Neutrophil (primary cell): ENCODE measurements at regions not wholly inside any gene's neighbourhood (a gene's known extent, or its start where the extent isn't known, plus 50 kb on each side); places are given as distances from the start of the nearest gene placed in this dataset.

Experiments used
- H3K27ac ChIP-seq: fragments of 200-600 bp; sonication (generic); 2 replicates; pipeline ENCODE4 v1.5.1; 2016; ENCODE audit warnings: mild to moderate bottlenecking, moderate library complexity
- H3K27me3 ChIP-seq: fragments of 200-600 bp; sonication (generic); 2 replicates; pipeline ENCODE4 v1.6.0; 2016; ENCODE audit warnings: mild to moderate bottlenecking
- H3K36me3 ChIP-seq: fragments of 200-600 bp; sonication (generic); 2 replicates; pipeline ENCODE4 v1.5.1; 2017
- H3K4me1 ChIP-seq, 2 experiments: fragments of 200-600 bp in 1 of 2; sonication (generic) in 1 of 2; 1 replicate in 1 of 2; 2 replicates in 1 of 2; pipeline versions ENCODE4 v1.5.1 to v1.6.1; 2013 to 2016; ENCODE audit warnings: low read depth in 1 of 2, low read length in 1 of 2, mild to moderate bottlenecking in 1 of 2, moderate library complexity in 1 of 2; ENCODE audit not compliant: control insufficient read depth in 1 of 2, insufficient read depth in 1 of 2
- H3K4me3 ChIP-seq, 2 experiments: fragments of 200-600 bp in 1 of 2; sonication (generic) in 1 of 2; 1 replicate in 1 of 2; 2 replicates in 1 of 2; pipeline ENCODE4 v1.5.1; 2013 to 2016; ENCODE audit warnings: low read depth in 1 of 2, low read length in 1 of 2, mild to moderate bottlenecking in 1 of 2, moderate library complexity in 1 of 2
- H3K9me3 ChIP-seq: fragments of 200-600 bp; sonication (generic); 2 replicates; pipeline ENCODE4 v1.5.1; 2016
- CTCF ChIP-seq: fragments of 200-600 bp; sonication (generic); IDR thresholded peaks from 2 replicates; pipeline ENCODE4 v1.5.1; 2016; ENCODE audit warnings: antibody characterized with exemption

DNA sequence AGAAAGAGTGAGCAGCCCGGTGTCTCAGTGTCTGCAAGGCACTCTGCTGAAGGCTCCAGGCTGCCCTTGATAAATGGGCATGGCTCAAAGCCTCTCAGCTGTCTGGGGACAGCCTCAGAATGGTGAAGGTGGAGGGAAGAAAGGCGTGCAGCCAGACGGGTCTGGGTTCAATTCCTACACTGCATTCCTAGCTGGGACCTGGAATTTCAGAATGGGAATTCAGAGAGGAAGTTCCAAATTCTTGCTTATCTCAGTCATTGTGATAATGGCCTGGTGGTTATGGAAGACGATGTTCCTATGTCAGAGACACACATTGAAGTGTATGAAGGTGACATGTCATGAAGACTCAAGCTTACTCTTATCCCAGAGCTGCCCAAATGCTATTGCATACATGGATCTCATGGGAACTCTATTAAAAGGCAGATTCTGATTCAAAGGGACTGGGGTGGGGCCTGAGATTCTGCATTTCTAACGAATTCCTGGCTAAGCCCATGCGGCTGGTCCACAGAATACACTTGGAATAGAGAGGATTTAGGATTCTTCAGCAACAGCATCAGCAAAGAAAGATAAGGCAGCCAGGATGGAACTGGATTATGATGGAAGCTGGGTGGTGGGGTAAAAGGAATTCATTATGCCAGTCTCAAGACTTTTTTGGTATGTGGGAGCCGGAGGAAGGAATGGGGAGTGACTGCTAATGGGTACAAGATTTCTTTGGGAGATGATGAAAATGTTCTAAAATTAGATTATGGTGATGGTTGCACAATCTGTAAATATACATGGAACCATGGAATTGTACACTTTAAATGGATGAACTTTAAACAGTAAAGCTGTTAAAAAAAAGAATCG, 82.6 kb upstream of the ZMIZ1 start:
- Histone ChIP-seq H3K36me3 (no peaks in the 10 kb centered on the region), H3K27ac (no peak overlapping the region), H3K27me3 (no peaks in the 10 kb centered on the region), H3K9me3 (no peaks in the 10 kb centered on the region), H3K4me3 (no peak overlapping the region), H3K4me1 (no peaks in the 10 kb centered on the region)
- no peak for TF ChIP-seq CTCF

DNA sequence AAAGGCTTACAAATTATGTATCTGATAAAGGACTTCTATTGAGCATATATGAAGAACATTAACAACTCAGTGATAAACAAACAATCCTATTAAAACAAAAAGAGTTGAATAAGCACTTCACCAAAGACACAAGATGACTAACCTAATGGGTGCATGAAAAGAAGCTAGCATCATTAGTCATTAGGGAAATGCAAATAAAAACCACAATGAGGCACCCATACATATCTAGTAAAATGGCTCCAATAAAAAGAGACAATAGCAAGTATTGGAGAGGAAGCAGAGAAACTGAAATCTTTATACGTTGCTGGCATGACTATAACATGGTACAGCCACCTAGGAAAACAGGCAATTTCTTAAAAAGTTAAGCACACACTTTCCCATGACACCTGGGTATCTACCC, 77.6 kb upstream of the ZMIZ1 start:
- H3K36me3 ChIP-seq: no peaks in the 10 kb centered on the region

GRCh38 chr10:78992333-78992732, 76.4 kb upstream of the ZMIZ1 start:
- no peak for TF ChIP-seq CTCF
- Histone ChIP-seq H3K4me3 (no peak overlapping the region), H3K36me3 (no peaks in the 10 kb centered on the region), H3K4me1 (no peaks in the 10 kb centered on the region), H3K27me3 (no peaks in the 10 kb centered on the region), H3K27ac (no peak overlapping the region), H3K9me3 (no peaks in the 10 kb centered on the region)

More for the DNA sequence above, 77.6 kb upstream of the ZMIZ1 start:
- Histone ChIP-seq H3K27me3 (no peaks in the 10 kb centered on the region), H3K9me3 (no peaks in the 10 kb centered on the region), H3K4me3 (no peak overlapping the region), H3K27ac (no peak overlapping the region), H3K4me1 (no peaks in the 10 kb centered on the region)
- TF ChIP-seq CTCF: no peak

DNA sequence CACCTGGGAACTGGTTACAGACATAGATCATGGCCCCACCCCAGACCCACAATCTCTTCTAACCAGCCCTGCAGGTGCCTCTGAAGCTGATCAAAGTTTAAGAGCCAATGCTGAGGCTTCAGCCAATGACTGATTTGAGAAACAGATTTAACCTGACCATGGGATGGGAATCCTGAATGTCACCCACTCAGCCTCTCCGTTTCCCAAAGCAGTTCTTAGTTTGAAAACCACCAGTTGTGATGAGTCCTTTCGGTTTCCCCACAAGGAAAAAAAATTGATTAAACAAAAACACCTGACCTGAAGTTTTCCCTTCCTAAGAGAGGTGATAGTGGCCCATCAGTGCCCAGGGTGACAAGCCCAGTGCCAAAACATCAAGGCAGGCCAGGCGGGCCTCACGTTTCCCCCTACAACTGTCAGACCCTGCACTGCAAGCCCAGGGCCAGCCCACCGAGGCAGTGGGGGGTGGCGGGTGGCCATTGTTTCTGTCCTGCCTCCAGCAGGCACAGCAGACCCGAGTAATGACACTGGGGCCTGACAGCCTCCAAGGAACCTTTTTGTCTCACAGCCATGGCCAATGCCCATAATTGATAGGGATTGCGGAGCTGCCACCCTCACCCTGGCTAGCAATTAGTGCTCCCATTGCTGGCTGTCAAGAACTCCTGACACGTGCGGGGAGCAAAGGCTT, 75.4 kb upstream of the ZMIZ1 start:
- peaks cover 4 to 5% of the 10 kb centered on the region in 2 experiments for H3K4me1 ChIP-seq
- H3K4me3 ChIP-seq: no peak overlapping the region
- no peaks in the 10 kb centered on the region for H3K9me3 ChIP-seq
- no peak for TF ChIP-seq CTCF
- H3K36me3 ChIP-seq: no peaks in the 10 kb centered on the region
- no peak overlapping the region for H3K27ac ChIP-seq
- H3K27me3 ChIP-seq: no peaks in the 10 kb centered on the region

- Histone ChIP-seq H3K27ac (no peak overlapping the region), H3K9me3 (no peaks in the 10 kb centered on the region), H3K27me3 (peaks cover 3% of the 10 kb centered on the region), H3K36me3 (no peaks in the 10 kb centered on the region), H3K4me1 (peaks cover 4 to 5% of the 10 kb centered on the region in 2 experiments), H3K4me3 (no peak overlapping the region)
- no peak for TF ChIP-seq CTCF
Measured at GRCh38 chr10:78995987-78996791, 72.6 kb upstream of the ZMIZ1 start.
